ENCODE measurements at regions not wholly inside any gene's neighbourhood (a gene's known extent, or its start where the extent isn't known, plus 50 kb on each side); places are given as distances from the start of the nearest gene placed in this dataset.

- no peak for DNase-seq
Measured at GRCh38 chr14:62308316-62308715, 546.1 kb downstream of the SNAPC1 start.

- DNase-seq: no peak
Measured at GRCh38 chr14:62308891-62309290, 546.7 kb downstream of the SNAPC1 start.

- DNase-seq: no peak
Measured at GRCh38 chr14:62313212-62313611, 551.0 kb downstream of the SNAPC1 start.

- no peak for DNase-seq
Measured at GRCh38 chr14:62314221-62314620, 552.0 kb downstream of the SNAPC1 start.

GRCh38 chr14:62314871-62315270, 552.7 kb downstream of the SNAPC1 start:
- no peak for DNase-seq

- DNase-seq: no peak
Measured at GRCh38 chr14:62315631-62316030, 553.4 kb downstream of the SNAPC1 start.

- DNase-seq: no peak
Measured at GRCh38 chr14:62322216-62322615, 560.0 kb downstream of the SNAPC1 start.

- DNase-seq: no peak
Measured at GRCh38 chr14:62329427-62329826, 567.2 kb downstream of the SNAPC1 start.

- DNase-seq: no peak
Measured at GRCh38 chr14:62347562-62348011, 585.4 kb downstream of the SNAPC1 start.

- no peak for DNase-seq
Measured at GRCh38 chr14:62357362-62357761, 595.1 kb downstream of the SNAPC1 start.

- DNase-seq: no peak
Measured at GRCh38 chr14:62364161-62364560, 601.9 kb downstream of the SNAPC1 start.

- DNase-seq: no peak
Measured at GRCh38 chr14:62364800-62365280, 602.6 kb downstream of the SNAPC1 start.

GRCh38 chr14:62369919-62370560, 607.8 kb downstream of the SNAPC1 start:
- no peak for DNase-seq

GRCh38 chr14:62373944-62374343, 611.7 kb downstream of the SNAPC1 start:
- DNase-seq: no peak

GRCh38 chr14:62378057-62378456, 615.8 kb downstream of the SNAPC1 start:
- no peak for DNase-seq

- DNase-seq: no peak
Measured at GRCh38 chr14:62381311-62382070, 619.3 kb downstream of the SNAPC1 start.

- DNase-seq: no peak
Measured at GRCh38 chr14:62409169-62409568, 636.1 kb downstream of the KCNH5 start.

- no peak for DNase-seq
Measured at GRCh38 chr14:62409626-62410300, 635.5 kb downstream of the KCNH5 start.

- DNase-seq: no peak
Measured at GRCh38 chr14:62420847-62421246, 624.4 kb downstream of the KCNH5 start.

GRCh38 chr14:62428429-62429203, 616.6 kb downstream of the KCNH5 start:
- DNase-seq: no peak

GRCh38 chr14:62429683-62430082, 615.6 kb downstream of the KCNH5 start:
- no peak for DNase-seq

GRCh38 chr14:62431496-62431895, 613.8 kb downstream of the KCNH5 start:
- no peak for DNase-seq

- DNase-seq: no peak
Measured at GRCh38 chr14:62432955-62433354, 612.3 kb downstream of the KCNH5 start.
